Brain microvascular endothelial cell (primary cell): ENCODE measurements at regions not wholly inside any gene's neighbourhood (a gene's known extent, or its start where the extent isn't known, plus 50 kb on each side); places are given as distances from the start of the nearest gene placed in this dataset.

Experiments
- DNase-seq: peaks from one replicate; pipeline ENCODE4 v3.0.0-alpha.2; 2020
- H3K27ac ChIP-seq: fragments of 250-450 bp; sonication (Bioruptor Pico); 2 replicates; pipeline ENCODE4 v1.5.1; 2020; ENCODE audit warnings: mild to moderate bottlenecking, moderate library complexity
- H3K27me3 ChIP-seq: fragments of 250-450 bp; sonication (Bioruptor Pico); replicated peaks from 2 replicates; pipeline ENCODE4 v1.5.1; 2020; ENCODE audit warnings: mild to moderate bottlenecking
- H3K36me3 ChIP-seq: fragments of 250-450 bp; sonication (Bioruptor Pico); replicated peaks from 2 replicates; pipeline ENCODE4 v1.5.1; 2020; ENCODE audit warnings: mild to moderate bottlenecking
- H3K4me3 ChIP-seq: 2 replicates; pipeline ENCODE4 v1.5.1; 2011; ENCODE audit warnings: low read depth, mild to moderate bottlenecking, control low read depth, low read length, moderate library complexity
- CTCF ChIP-seq: IDR thresholded peaks from 2 replicates; pipeline ENCODE4 v1.5.1; 2011; ENCODE audit warnings: low read depth, mild to moderate bottlenecking, moderate library complexity, low read length, control low read depth, inconsistent platforms; ENCODE audit errors: missing control alignments
- in situ Hi-C: cut with HindIII; loops from 2 replicates; pipeline ENCODE4 v1.10.0; 2017; ENCODE audit warnings: low sequenced_read_pairs, low pct_ligation_motif_present

- Histone ChIP-seq H3K27ac (no peak overlapping the region), H3K27me3 (no peaks in the 10 kb centered on the region), H3K4me3 (no peak overlapping the region), H3K36me3 (no peaks in the 10 kb centered on the region)
- DNase-seq, result no peak
- TF ChIP-seq CTCF, result no peak
- in situ Hi-C loops, result no loop called here
Measured at GRCh38 chr6:139844907-139845306, 470.5 kb upstream of the CITED2 start.

GRCh38 chr6:139841794-139842215 is 467.4 kb upstream of the CITED2 start:
- H3K27ac ChIP-seq, result no peak overlapping the region
- TF ChIP-seq CTCF, result no peak
- in situ Hi-C loops, result no loop called here
- DNase-seq, result no peak
- H3K27me3 ChIP-seq, result no peaks in the 10 kb centered on the region
- H3K4me3 ChIP-seq, result no peak overlapping the region
- no peaks in the 10 kb centered on the region for H3K36me3 ChIP-seq

GRCh38 chr6:139839506-139840156 is 465.2 kb upstream of the CITED2 start:
- Histone ChIP-seq H3K27me3 (no peaks in the 10 kb centered on the region), H3K27ac (no peak overlapping the region), H3K4me3 (no peak overlapping the region), H3K36me3 (no peaks in the 10 kb centered on the region)
- in situ Hi-C loops, result no loop called here
- peak; percentile 26 for DNase-seq
- TF ChIP-seq CTCF, result no peak

- TF ChIP-seq CTCF, result no peak
- Histone ChIP-seq H3K36me3 (no peaks in the 10 kb centered on the region), H3K4me3 (no peak overlapping the region), H3K27me3 (no peaks in the 10 kb centered on the region), H3K27ac (no peak overlapping the region)
- no peak for DNase-seq
- in situ Hi-C loops, result no loop called here
Measured at GRCh38 chr6:139834232-139834631, 459.8 kb upstream of the CITED2 start.

GRCh38 chr6:139833592-139833991 is 459.1 kb upstream of the CITED2 start:
- H3K27ac ChIP-seq, result no peak overlapping the region
- DNase-seq, result no peak
- H3K27me3 ChIP-seq, result no peaks in the 10 kb centered on the region
- H3K36me3 ChIP-seq, result no peaks in the 10 kb centered on the region
- H3K4me3 ChIP-seq, result no peak overlapping the region
- in situ Hi-C loops, result no loop called here
- no peak for TF ChIP-seq CTCF

GRCh38 chr6:139832493-139833305 is 458.3 kb upstream of the CITED2 start:
- no peak overlapping the region for H3K27ac ChIP-seq
- in situ Hi-C loops, result no loop called here

More at GRCh38 chr6:139832493-139833305, 458.3 kb upstream of the CITED2 start:
- H3K27me3 ChIP-seq, result no peaks in the 10 kb centered on the region
- no peaks in the 10 kb centered on the region for H3K36me3 ChIP-seq
- H3K4me3 ChIP-seq, result no peak overlapping the region
- no peak for TF ChIP-seq CTCF
- no peak for DNase-seq
